A549 (cell line): ENCODE measurements at regions not wholly inside any gene's neighbourhood (a gene's known extent, or its start where the extent isn't known, plus 50 kb on each side); places are given as distances from the start of the nearest gene placed in this dataset.

Experiments
- ATAC-seq, 2 experiments: fragments of 200-7000 bp in 1 of 2; fragments of >200 bp in 1 of 2; cut with Nextera tagmentation in 1 of 2; cut with Tn5 transposase in 1 of 2; 3 replicates each; pipeline versions ENCODE4 v1.8.0 to v1.9.1; 2018 to 2020; ENCODE audit warnings: mild to moderate bottlenecking in 1 of 2, moderate library complexity in 1 of 2
- CTCF ChIA-PET: fragments of 300-600 bp; sonication (Branson Sonifier 250); formaldehyde crosslinking; extraction: SDS; loops from one replicate; lab custom pipeline; 2021; ENCODE audit warnings: antibody characterized with exemption, inconsistent platforms; lab: Yijun Ruan, JAX
- POLR2A ChIA-PET: fragments of 350-600 bp; formaldehyde crosslinking; extraction: SDS; loops from one replicate; lab custom pipeline; 2021; ENCODE audit warnings: antibody characterized with exemption, inconsistent platforms; lab: Yijun Ruan, JAX
- DNase-seq, 2 experiments: peaks; one replicate each; pipeline versions ENCODE4 v3.0.0 to v3.0.0-alpha.2; 2011 to 2016; ENCODE audit warnings: low read depth in 1 of 2, low spot score in 1 of 2
- FAIRE-seq: peaks from 2 replicates; lab custom pipeline; 2011; peaks lifted over from hg19 to GRCh38; lab: Jason Lieb, UNC
- H3K27ac ChIP-seq, 2 experiments: fragments of >200 bp; sonication (Bioruptor Twin); formaldehyde crosslinking; 3 replicates each; pipeline ENCODE4 v1.5.1; 2016 to 2017
- H3K4me1 ChIP-seq: fragments of >200 bp; sonication (Bioruptor Twin); formaldehyde crosslinking; 3 replicates; pipeline ENCODE4 v1.6.1; 2016
- H3K4me2 ChIP-seq: fragments of >200 bp; sonication (Bioruptor Twin); formaldehyde crosslinking; 3 replicates; pipeline ENCODE4 v1.6.1; 2016
- H3K4me3 ChIP-seq: fragments of >200 bp; sonication (Bioruptor Twin); formaldehyde crosslinking; 3 replicates; pipeline ENCODE4 v1.5.1; 2016
- H3K9me3 ChIP-seq: fragments of >200 bp; sonication (Bioruptor Twin); formaldehyde crosslinking; 3 replicates; pipeline ENCODE4 v1.6.1; 2016
- BCL3 ChIP-seq: fragments of >200 bp; sonication (Bioruptor Twin); formaldehyde crosslinking; IDR thresholded peaks from 3 replicates; pipeline ENCODE4 v1.6.1; 2016
- BHLHE40 ChIP-seq: IDR thresholded peaks from 2 replicates; pipeline ENCODE4 v1.6.1; 2012; ENCODE audit warnings: low read depth, low read length, inconsistent platforms
- CBX2 ChIP-seq: fragments of 200-600 bp; sonication (generic); IDR thresholded peaks from 2 replicates; pipeline ENCODE4 v1.6.1; 2016; ENCODE audit warnings: low read depth, mild to moderate bottlenecking, borderline replicate concordance
- CEBPB ChIP-seq, 2 experiments: fragments of >200 bp in 1 of 2; sonication (Bioruptor Twin) in 1 of 2; formaldehyde crosslinking in 1 of 2; IDR thresholded peaks; 2 replicates each; pipeline ENCODE4 v1.6.1; 2012 to 2016
- CHD2 ChIP-seq: fragments of 150-350 bp; IDR thresholded peaks from 2 replicates; pipeline ENCODE4 v1.6.1; 2014; ENCODE audit warnings: low read length; ENCODE audit not compliant: partially characterized antibody
- CTCF ChIP-seq: fragments of >200 bp; sonication (Bioruptor Twin); formaldehyde crosslinking; IDR thresholded peaks from 3 replicates; pipeline ENCODE4 v1.5.1; 2016
- E2F6 ChIP-seq: IDR thresholded peaks from 2 replicates; pipeline ENCODE4 v1.6.1; 2012; ENCODE audit warnings: low read depth, borderline replicate concordance
- ELK1 ChIP-seq: fragments of 150-350 bp; IDR thresholded peaks from 2 replicates; pipeline ENCODE4 v1.6.1; 2014; ENCODE audit warnings: low read depth, mild to moderate bottlenecking, low read length
- ESRRA ChIP-seq: fragments of 150-350 bp; IDR thresholded peaks from 2 replicates; pipeline ENCODE4 v1.6.1; 2014; ENCODE audit warnings: mild to moderate bottlenecking, low read length, borderline replicate concordance
- FOSB ChIP-seq: fragments of 250-450 bp; sonication (Bioruptor Pico); IDR thresholded peaks from 2 replicates; pipeline ENCODE4 v1.5.0; 2020; ENCODE audit warnings: mild to moderate bottlenecking, moderate library complexity
- FOXS1 ChIP-seq: fragments of 250-450 bp; sonication (Bioruptor Pico); IDR thresholded peaks from 2 replicates; pipeline ENCODE4 v1.5.0; 2020; ENCODE audit warnings: mild to moderate bottlenecking, moderate library complexity
- HDAC2 ChIP-seq: fragments of 200-600 bp; sonication (generic); IDR thresholded peaks from 2 replicates; pipeline ENCODE4 v1.6.1; 2016
- HES2 ChIP-seq: fragments of >200 bp; sonication (Bioruptor Twin); formaldehyde crosslinking; IDR thresholded peaks from 2 replicates; pipeline ENCODE4 v1.6.1; 2016
- HEYL ChIP-seq: fragments of 250-450 bp; sonication (Bioruptor Pico); IDR thresholded peaks from 2 replicates; pipeline ENCODE4 v1.8.0; 2021; ENCODE audit warnings: mild to moderate bottlenecking, moderate library complexity
- HMGXB4 ChIP-seq: fragments of 250-450 bp; sonication (Bioruptor Pico); IDR thresholded peaks from 2 replicates; pipeline ENCODE4 v1.5.0; 2021; ENCODE audit warnings: mild to moderate bottlenecking, moderate library complexity, borderline replicate concordance
- KDM1A ChIP-seq: fragments of 200-600 bp; sonication (generic); IDR thresholded peaks from 2 replicates; pipeline ENCODE4 v1.6.1; 2016; ENCODE audit warnings: low read depth, mild to moderate bottlenecking
- MAFK ChIP-seq: fragments of 450-650 bp; IDR thresholded peaks from 2 replicates; pipeline ENCODE4 v1.6.1; 2014; ENCODE audit not compliant: partially characterized antibody
- MAX ChIP-seq: IDR thresholded peaks from 2 replicates; pipeline ENCODE4 v1.6.1; 2012
- NPAS2 ChIP-seq: fragments of 250-450 bp; sonication (Bioruptor Pico); IDR thresholded peaks from 2 replicates; pipeline ENCODE4 v1.8.0; 2022; ENCODE audit warnings: mild to moderate bottlenecking, moderate library complexity, borderline replicate concordance
- POLR2A ChIP-seq: IDR thresholded peaks from 2 replicates; pipeline ENCODE4 v1.6.1; 2012; ENCODE audit warnings: mild to moderate bottlenecking, low read length
- RAD21 ChIP-seq, 2 experiments: fragments of >200 bp in 1 of 2; sonication (Bioruptor Twin) in 1 of 2; formaldehyde crosslinking in 1 of 2; IDR thresholded peaks in 1 of 2; conservative IDR thresholded peaks in 1 of 2; 2 replicates in 1 of 2; 3 replicates in 1 of 2; pipeline ENCODE4 v1.6.1; 2012 to 2018; ENCODE audit warnings: inconsistent platforms in 1 of 2
- RCOR1 ChIP-seq: fragments of 150-350 bp; IDR thresholded peaks from 2 replicates; pipeline ENCODE4 v1.6.1; 2014; ENCODE audit warnings: antibody characterized with exemption, low read length, low read depth
- SMC3 ChIP-seq: fragments of >200 bp; sonication (Bioruptor Twin); formaldehyde crosslinking; IDR thresholded peaks from 3 replicates; pipeline ENCODE4 v1.6.1; 2018; ENCODE audit warnings: inconsistent platforms
- TP53 ChIP-seq: fragments of 250-450 bp; sonication (Bioruptor Pico); IDR thresholded peaks from 2 replicates; pipeline ENCODE4 v1.5.0; 2021; ENCODE audit warnings: mild to moderate bottlenecking, moderate library complexity
- USF2 ChIP-seq: fragments of 450-650 bp; IDR thresholded peaks from 2 replicates; pipeline ENCODE4 v1.6.1; 2014; ENCODE audit warnings: antibody characterized with exemption
- ZNF302 ChIP-seq: fragments of 250-450 bp; sonication (Bioruptor Pico); IDR thresholded peaks from 2 replicates; pipeline ENCODE4 v1.9.0; 2021; ENCODE audit warnings: inconsistent platforms, mild to moderate bottlenecking, moderate library complexity
- WGBS: methylation state at CpG from one replicate; pipeline ENCODE4 v1.1.6; 2017; ENCODE audit errors: missing lambda C conversion rate; 5-methylcytosine and 5-hydroxymethylcytosine counted together

GRCh38 chrY:11064376-11064775 lies 1536.7 kb downstream of the TSPY10 start:
- TF ChIP-seq USF2 (no peak), RCOR1 (no peak), ZNF302 (CRISPR knock-in tag) (no peak), CHD2 (no peak), CEBPB (IDR thresholded peaks at IDR 0.05) (no peak), BCL3 (no peak), MAFK (no peak), TP53 (CRISPR knock-in tag) (no peak), MAX (no peak), CBX2 (no peak), HES2 (no peak), SMC3 (no peak), POLR2A (no peak), E2F6 (no peak), KDM1A (no peak), ELK1 (no peak), FOXS1 (no peak), FOSB (CRISPR knock-in tag) (no peak), NPAS2 (CRISPR knock-in tag) (no peak), CTCF (no peak)
- TF ChIP-seq, all 56 proteins: peak for 0
- ChIA-PET CTCF (no interaction called here), POLR2A (no interaction called here)
- Histone ChIP-seq H3K27ac (no peak overlapping the region), H3K4me1 (no peaks in the 10 kb centered on the region), H3K4me2 (no peak overlapping the region), H3K9me3 (no peaks in the 10 kb centered on the region), H3K4me3 (no peak overlapping the region)
- DNase-seq (no peak), ATAC-seq (no peak), FAIRE-seq (no peak)
- 0% methylated on average over 1 of the region's 1 CpG for WGBS

- H3K9me3 ChIP-seq: no peaks in the 10 kb centered on the region
- ChIA-PET POLR2A (no interaction called here), CTCF (no interaction called here)
- no peaks in the 10 kb centered on the region for H3K4me1 ChIP-seq
- no peak for ATAC-seq
- no peak overlapping the region for H3K27ac ChIP-seq
- H3K4me2 ChIP-seq: no peak overlapping the region
- FAIRE-seq: no peak
- no peak overlapping the region for H3K4me3 ChIP-seq
- no peak for DNase-seq
- 18% methylated on average over 2 of the region's 6 CpGs for WGBS
- TF ChIP-seq HMGXB4 (CRISPR knock-in tag) (no peak), CTCF (no peak), ESRRA (no peak), MAFK (no peak), BHLHE40 (no peak), HDAC2 (no peak), HEYL (CRISPR knock-in tag) (no peak), KDM1A (no peak), RAD21 (conservative IDR thresholded peaks at IDR 0.05 in 1 of 2, IDR thresholded peaks at IDR 0.05 in 1 of 2) (no peak)
Measured at GRCh38 chrY:11069271-11069670, 1541.6 kb downstream of the TSPY10 start.
